ENCODE measurements at regions not wholly inside any gene's neighbourhood (a gene's known extent, or its start where the extent isn't known, plus 50 kb on each side); places are given as distances from the start of the nearest gene placed in this dataset.

DNA sequence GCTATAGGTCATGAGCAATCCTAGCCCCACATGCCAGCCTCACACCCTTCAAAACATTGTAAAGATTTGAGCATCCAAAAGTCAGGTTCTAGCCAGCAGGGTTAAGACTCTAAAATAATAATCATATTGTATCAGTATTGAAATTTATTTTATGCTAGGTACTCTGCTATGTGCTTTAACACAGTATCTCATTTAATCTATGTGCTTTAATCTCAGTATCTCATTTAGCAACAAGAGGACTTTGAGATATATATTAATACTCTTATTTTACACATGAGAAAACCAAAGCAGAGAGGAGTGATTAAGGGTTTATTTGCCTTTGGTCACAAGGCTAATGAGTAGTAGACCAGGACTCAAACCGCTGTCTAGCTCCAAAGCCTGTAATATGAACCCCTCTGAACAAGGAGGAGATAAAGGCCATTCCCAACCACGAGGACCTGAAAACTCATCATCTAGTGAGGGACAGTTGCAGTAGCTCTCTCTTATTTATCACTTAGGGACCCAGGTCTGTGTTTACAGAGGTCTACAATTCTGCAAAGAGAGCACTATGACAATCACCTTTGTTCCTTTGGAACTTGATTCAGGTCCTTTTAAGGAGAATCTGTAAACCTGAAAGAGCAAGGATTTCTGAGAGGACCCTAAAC, 116.5 kb upstream of the SERTAD2 start:
- DNase-seq, result no peak

DNA sequence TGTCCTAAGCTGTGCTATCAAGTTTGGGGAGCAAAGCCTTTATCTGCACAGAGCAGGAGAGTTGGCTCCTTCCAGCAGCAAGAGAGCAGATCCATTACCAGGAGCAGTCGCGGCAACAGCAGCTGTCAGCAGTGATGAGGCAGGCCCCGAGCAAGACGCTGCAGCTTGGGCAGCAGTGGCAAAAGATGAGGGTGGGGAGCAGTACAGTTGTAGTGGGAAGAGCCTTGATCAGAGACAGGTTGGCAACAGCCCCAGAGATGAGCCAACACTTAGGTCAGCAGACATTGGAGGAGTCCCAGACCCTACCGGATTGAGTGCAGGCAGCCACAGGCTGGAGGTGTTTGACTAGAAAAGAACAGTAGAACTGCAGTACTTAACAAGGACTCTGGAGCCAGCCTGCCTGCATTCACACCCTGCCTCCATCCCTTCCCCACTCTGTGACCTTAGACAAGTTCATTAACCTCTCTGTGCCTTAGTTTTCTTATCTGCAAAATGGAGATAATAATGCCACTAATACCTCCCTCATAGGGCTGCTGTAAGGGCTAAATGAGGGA, 117.1 kb upstream of the SERTAD2 start:
- no peak for DNase-seq

DNA sequence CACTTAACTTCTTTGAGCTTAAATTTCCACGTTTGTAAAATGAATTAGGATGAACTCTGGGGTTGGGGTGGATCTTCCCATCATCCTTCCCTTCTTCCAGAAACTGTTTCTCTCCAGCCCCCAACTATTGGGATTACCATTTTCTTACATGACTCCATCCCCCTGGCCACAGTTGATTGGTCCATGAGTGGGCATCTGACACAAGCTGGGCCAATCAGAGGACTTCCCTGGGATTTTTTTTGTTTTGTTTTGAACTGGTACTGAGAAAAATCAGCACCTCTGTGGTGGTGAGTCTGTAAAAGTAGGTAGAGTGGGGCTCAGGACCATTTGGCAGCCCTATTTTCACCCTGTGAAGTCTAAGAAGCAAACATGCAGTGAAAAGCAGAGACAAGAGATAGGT, 118.0 kb upstream of the SERTAD2 start:
- DNase-seq, result no peak

DNA sequence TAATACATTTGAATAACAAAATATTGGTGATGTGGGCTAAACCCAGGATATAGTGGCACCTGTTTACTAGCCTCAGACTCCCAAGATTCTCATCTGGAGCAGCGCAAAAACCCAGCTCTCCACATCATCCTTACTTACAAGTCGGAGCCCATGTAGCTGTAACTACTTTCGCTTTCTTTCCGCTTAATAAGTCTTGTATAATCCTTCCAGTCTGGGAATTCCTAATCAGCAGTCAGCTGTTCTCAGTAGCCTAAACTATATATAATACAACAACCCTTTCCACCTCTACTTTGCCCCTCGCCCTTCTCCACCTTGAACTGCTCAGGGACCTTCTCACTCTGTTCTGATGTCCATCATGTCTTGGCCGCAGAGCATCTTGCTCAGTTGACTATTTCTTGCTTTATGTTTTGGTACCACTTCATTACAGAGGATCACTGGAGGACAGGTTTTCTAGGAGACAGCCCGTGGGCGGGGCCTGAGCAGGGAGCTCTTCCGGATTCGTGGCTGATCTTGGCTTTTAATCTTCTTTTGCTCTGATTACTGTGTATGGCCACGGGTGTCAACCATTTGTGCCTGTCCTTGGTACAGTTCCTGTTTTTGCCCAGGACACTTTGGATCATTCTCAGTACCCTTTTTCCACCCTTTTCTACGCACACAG, 119.9 kb upstream of the SERTAD2 start:
- DNase-seq, result no peak

- DNase-seq, result no peak
These were observed 124.1 kb upstream of the SERTAD2 start for GRCh38 chr2:64777841-64778240.

GRCh38 chr2:64779117-64779690, 125.5 kb upstream of the SERTAD2 start:
- no peak for DNase-seq

- no peak for DNase-seq
These were observed 126.3 kb upstream of the SERTAD2 start for GRCh38 chr2:64780041-64780440.

GRCh38 chr2:64781711-64782390, 128.1 kb upstream of the SERTAD2 start:
- no peak for DNase-seq

GRCh38 chr2:64784168-64785061, 130.7 kb upstream of the SERTAD2 start:
- DNase-seq, result no peak

- no peak for DNase-seq
These were observed 131.5 kb upstream of the SERTAD2 start for GRCh38 chr2:64785245-64785644.

GRCh38 chr2:64786343-64787018, 132.8 kb upstream of the SERTAD2 start:
- DNase-seq, result no peak

DNA sequence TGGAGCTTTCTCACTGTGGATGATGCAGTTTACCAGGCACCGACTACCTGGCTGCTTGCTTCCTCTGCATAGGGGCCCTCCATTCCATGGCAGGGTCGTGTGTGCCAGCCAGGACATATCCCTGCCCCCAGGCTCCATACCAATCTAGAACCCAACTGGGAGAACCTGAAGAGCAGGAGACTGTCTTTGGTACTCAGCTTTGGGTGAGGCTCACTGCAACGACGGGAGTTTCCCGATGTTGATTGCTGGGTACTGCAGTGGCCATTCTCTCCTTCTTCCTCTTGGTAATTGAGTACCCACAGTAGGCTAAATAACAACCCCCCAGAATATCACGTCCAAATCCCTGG, 133.3 kb upstream of the SERTAD2 start:
- DNase-seq, result no peak

DNA sequence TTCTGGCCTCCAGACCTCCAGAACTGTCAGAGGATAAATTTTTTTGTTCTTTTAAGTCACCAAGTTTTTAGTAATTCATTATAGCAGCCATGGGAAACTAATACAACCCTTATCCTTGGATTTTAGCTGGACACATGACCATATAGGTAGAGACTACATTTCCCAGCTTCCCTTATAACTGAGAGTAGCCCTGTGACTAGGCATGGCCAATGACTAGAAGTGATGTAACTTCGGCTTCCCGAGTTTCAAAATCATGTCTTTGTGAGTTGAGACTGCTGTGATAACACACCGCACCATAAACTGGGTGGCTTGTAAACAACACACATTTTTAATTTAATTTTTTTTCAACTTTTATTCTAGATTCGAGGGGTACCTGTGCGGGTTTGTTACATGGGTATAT, 134.0 kb upstream of the SERTAD2 start:
- DNase-seq, result no peak

- no peak for DNase-seq
These were observed 136.0 kb upstream of the SERTAD2 start for GRCh38 chr2:64789466-64790320.

DNA sequence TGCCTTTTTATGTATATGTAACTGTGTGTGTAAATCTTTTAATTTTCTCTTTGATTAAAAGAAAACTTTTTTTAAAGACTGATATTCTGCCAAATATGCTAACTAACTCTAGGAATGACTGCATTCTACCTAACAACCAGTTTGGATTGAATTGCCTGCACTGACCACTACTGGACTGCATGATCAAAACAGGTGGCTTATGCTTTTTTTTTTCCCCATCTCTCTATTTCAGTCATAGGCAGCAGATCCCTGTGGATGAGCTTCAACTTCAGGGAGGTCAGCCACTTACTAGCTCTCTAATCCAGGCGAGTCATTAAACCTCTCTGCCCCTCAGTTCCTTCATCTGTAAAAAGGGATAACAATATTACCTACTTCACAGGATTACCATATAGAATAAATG, 138.6 kb upstream of the SERTAD2 start:
- no peak for DNase-seq

DNA sequence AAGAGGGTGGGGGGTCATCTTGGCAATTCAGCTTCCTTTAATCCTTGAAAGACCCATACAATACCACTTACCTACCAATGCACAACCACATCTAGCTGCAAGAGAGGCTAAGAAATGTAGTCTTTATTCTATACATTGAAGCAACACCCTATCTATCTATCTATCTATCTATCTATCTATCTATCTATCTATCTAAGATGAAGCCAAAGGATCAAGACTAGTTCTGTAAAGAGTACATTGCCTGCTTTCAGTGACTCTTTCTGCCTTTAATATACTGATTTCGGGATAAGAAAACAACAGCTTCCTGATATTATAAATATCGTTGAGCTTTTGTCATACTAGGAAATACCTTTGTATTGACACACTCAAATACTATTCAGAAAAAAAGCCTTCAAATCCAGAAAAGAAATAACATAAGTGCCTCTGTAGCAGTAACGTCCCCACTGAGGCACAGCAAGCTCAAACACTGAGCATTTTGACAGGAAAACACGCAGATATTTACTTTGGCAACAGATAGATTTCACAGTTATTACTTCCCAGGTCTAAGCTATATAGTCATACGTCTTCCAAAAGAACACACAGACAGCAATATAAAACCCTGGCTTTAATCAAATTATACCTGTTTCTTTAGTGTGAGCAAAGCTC, 139.4 kb upstream of the SERTAD2 start:
- no peak for DNase-seq

DNA sequence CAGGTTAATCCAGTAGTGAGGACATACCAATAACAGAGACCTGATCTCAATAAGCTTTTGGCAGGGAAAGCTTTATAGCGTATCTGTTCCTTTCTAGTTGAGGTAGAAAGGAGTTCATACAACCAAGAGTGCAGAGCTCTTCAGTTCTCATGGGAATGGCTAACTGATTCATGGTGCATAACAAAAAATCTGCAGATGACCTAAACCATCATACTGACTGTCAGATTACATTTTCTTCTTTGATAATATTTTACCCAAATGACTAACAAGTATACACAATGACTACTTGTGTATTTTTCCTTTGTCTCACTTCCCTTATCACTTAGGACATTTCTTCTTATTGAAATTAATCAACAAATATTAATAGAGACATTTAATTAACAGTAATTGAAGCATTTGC, 140.0 kb upstream of the SERTAD2 start:
- DNase-seq, result no peak

GRCh38 chr2:64794426-64794995, 140.8 kb upstream of the SERTAD2 start:
- DNase-seq, result no peak

- no peak for DNase-seq
These were observed 141.4 kb upstream of the SERTAD2 start for GRCh38 chr2:64795024-64795592.

- DNase-seq, result no peak
These were observed 143.2 kb upstream of the SERTAD2 start for GRCh38 chr2:64796926-64797325.
